ENCODE measurements at regions not wholly inside any gene's neighbourhood (a gene's known extent, or its start where the extent isn't known, plus 50 kb on each side); places are given as distances from the start of the nearest gene placed in this dataset.

GRCh38 chr18:43574974-43575373 is 297.7 kb upstream of the SYT4 start (continued):
- TF ChIP-seq CSRNP3 (CRISPR knock-in tag; IDR thresholded peaks at IDR 0.05) (peak; percentile 11; the same call in 1 of the 2 replicates), GLIS3 (CRISPR knock-in tag; IDR thresholded peaks at IDR 0.05) (no peak), ESRRG (CRISPR knock-in tag; IDR thresholded peaks at IDR 0.05) (no peak), ISL1 (CRISPR knock-in tag; IDR thresholded peaks at IDR 0.05) (peak; percentile 72; the same call in 1 of the 2 replicates), BACH2 (CRISPR knock-in tag; IDR thresholded peaks at IDR 0.05; ENCODE audit: borderline replicate concordance) (no peak), CREB5 (CRISPR knock-in tag; IDR thresholded peaks at IDR 0.05; ENCODE audit: low read depth) (no peak), ZNF70 (CRISPR knock-in tag; IDR thresholded peaks at IDR 0.05) (no peak), TOX (CRISPR knock-in tag; IDR thresholded peaks at IDR 0.05; ENCODE audit: borderline replicate concordance) (no peak), ARNTL (CRISPR knock-in tag; IDR thresholded peaks at IDR 0.05; ENCODE audit: borderline replicate concordance, low read depth) (no peak)

DNA sequence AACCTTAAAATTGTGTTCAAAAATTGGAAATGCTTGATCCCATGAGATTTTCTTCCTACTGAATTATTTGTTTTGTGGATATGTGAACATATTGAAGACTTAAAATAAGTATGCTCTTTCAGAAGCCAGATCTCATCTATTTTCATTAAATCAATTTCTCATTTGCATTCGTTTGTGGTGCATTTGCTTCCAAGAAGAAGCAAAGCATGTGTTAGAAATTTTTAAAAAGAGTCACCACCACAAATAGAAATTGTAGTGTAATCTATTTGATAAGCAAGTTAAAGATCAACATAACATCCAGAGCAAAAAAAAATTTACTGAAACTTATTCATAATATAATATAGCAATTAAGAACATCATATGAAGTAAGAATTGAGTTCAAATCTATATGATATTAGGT is 300.9 kb upstream of the SYT4 start:
- TF ChIP-seq ISL1 (CRISPR knock-in tag; IDR thresholded peaks at IDR 0.05) (no peak), ZNF8 (CRISPR knock-in tag; IDR thresholded peaks at IDR 0.05) (no peak), ZC3H10 (CRISPR knock-in tag; IDR thresholded peaks at IDR 0.05) (no peak), TOX (CRISPR knock-in tag; IDR thresholded peaks at IDR 0.05; ENCODE audit: borderline replicate concordance) (no peak), TCF4 (CRISPR knock-in tag; IDR thresholded peaks at IDR 0.05; ENCODE audit: borderline replicate concordance) (no peak), ARNTL (CRISPR knock-in tag; IDR thresholded peaks at IDR 0.05; ENCODE audit: borderline replicate concordance, low read depth) (no peak)
- no peak for ATAC-seq

GRCh38 chr18:43578706-43579105 is 301.4 kb upstream of the SYT4 start:
- TF ChIP-seq TSHZ2 (CRISPR knock-in tag; IDR thresholded peaks at IDR 0.05) = no peak
- no peak for ATAC-seq

DNA sequence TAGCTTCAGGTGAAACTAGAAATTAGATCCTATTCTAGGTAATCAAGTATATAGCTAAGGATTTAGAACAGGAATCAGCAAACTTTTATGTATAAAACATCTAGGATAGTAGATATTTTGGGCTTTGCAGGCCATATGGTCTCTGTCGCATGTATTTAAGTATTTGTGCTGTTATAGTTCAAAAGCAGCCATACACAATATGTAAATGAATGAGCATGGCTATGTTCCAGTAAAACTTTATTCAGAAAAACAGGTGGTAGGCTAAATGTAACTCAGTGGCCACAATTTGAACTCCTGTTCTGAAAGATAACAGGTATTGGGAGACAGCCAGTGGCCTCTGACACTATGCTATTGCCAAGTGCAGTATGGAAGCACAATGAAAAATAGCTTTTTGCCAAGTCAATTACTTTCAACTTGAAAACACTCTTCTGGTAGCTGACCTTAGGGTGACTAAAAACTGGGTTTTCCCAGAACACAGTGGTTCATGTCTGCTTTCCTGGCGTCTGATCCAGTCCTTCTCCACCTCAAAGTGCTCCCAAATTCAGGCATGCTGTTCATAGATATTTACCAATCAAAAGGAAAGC is 304.7 kb upstream of the SYT4 start:
- TF ChIP-seq OSR1 (CRISPR knock-in tag; IDR thresholded peaks at IDR 0.05) = no peak
- no peak for TF ChIP-seq GLIS3 (CRISPR knock-in tag; IDR thresholded peaks at IDR 0.05)
- TF ChIP-seq ZC3H10 (CRISPR knock-in tag; IDR thresholded peaks at IDR 0.05) = no peak
- TF ChIP-seq ISL1 (CRISPR knock-in tag; IDR thresholded peaks at IDR 0.05) = no peak
- TF ChIP-seq ZNF565 (CRISPR knock-in tag; conservative IDR thresholded peaks at IDR 0.05; ENCODE audit: low read depth) = no peak
- TF ChIP-seq ARNTL (CRISPR knock-in tag; IDR thresholded peaks at IDR 0.05; ENCODE audit: borderline replicate concordance, low read depth) = no peak
- no peak for ATAC-seq

DNA sequence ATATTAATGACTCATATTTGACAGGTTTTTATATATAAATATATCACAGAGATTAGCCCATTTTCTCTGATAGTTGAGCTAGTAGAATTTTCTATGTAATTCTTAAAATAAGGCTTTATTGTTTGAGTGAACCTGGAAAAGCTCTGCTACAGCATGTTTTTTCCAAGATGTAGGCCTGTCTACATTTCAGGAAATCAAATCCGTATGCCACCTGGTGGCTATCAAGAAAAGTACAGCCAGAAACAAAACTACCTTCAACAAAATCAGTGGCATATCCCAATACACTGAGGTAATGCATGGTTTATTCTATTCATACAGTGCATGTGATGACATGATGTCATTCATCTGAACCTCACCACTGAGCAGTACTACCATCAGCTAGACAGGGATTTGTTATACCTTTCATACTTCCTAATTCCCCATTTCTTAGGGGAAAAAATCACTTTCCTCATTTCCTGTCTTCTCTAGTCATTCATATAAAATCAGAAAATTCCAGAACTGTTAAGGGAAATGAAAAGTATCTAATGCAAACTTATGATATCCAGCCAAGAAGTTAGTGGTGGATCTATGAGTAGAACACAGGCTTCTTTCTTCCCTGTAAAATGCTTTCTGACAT is 310.4 kb upstream of the SYT4 start:
- ATAC-seq = peak; percentile 90
- no peak for TF ChIP-seq PATZ1 (CRISPR knock-in tag; IDR thresholded peaks at IDR 0.05; ENCODE audit: borderline replicate concordance)
- TF ChIP-seq ZFP30 (CRISPR knock-in tag; IDR thresholded peaks at IDR 0.05) = no peak
- TF ChIP-seq SNAI2 (CRISPR knock-in tag; IDR thresholded peaks at IDR 0.05) = no peak
- no peak for TF ChIP-seq ZC3H10 (CRISPR knock-in tag; IDR thresholded peaks at IDR 0.05)
- no peak for TF ChIP-seq PPARA (CRISPR knock-in tag; IDR thresholded peaks at IDR 0.05; ENCODE audit: borderline replicate concordance)
- TF ChIP-seq RARB (CRISPR knock-in tag; IDR thresholded peaks at IDR 0.05) = no peak
- TF ChIP-seq TOX (CRISPR knock-in tag; IDR thresholded peaks at IDR 0.05; ENCODE audit: borderline replicate concordance) = no peak
- no peak for TF ChIP-seq ZNF565 (CRISPR knock-in tag; conservative IDR thresholded peaks at IDR 0.05; ENCODE audit: low read depth)
- TF ChIP-seq BACH2 (CRISPR knock-in tag; IDR thresholded peaks at IDR 0.05; ENCODE audit: borderline replicate concordance) = no peak
- TF ChIP-seq ARNTL (CRISPR knock-in tag; IDR thresholded peaks at IDR 0.05; ENCODE audit: borderline replicate concordance, low read depth) = no peak

Measured in SK-N-SH treated with all-trans-retinoic acid at 6 μM for 48 hours (cell line).